Activated T-cell treated with anti-CD3 and anti-CD28 coated beads, Interleukin-2, amount 50 U/mL, for 1 hour (primary cell): ENCODE measurements at regions not wholly inside any gene's neighbourhood (a gene's known extent, or its start where the extent isn't known, plus 50 kb on each side); places are given as distances from the start of the nearest gene placed in this dataset.
"Not testable (repeated sequence)": the region's sequence is repeated elsewhere in the genome, so short reads cannot be mapped to it uniquely, and the experiment has no call there.

Experiments
- DNase-seq: peaks from one replicate; pipeline ENCODE4 v3.0.0-alpha.2; 2020

DNA sequence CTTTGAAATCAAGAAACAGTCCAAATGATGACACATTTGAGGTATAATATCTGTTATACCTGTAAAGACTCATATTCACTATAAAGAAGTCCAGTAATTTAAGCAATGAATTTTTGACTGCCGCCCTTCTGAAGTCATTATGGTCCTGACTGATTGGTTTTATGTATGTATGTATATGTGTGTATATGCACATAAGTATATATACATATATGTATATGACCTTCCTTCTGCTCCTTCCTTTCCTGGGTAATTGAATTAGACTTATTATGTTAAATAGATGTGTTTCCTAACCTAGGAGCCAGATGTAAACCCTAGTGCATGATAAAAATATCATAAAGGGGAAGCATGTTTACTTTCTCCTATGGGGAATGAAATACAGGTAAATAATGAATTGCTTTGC, 343.1 kb upstream of the BRINP1 start:
- DNase-seq, result no peak

DNA sequence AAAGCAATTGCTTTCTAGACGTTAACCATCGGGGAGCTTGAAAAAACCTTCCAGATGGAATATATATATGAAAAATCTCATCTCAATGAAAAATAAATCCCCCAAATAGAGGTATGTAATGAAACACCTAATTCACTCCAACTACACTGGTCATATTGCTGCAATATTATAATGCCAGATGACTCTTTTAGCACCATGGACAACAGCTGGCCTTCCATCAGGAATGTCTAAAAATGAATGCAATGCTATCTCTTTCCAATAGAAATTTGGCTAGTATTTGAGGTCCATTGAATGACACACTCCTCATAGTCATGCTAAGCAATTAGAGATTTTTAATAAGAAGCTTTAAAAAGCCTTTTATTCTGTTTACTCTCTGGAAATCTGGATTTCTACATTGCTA, 340.2 kb upstream of the BRINP1 start:
- no peak for DNase-seq

DNA sequence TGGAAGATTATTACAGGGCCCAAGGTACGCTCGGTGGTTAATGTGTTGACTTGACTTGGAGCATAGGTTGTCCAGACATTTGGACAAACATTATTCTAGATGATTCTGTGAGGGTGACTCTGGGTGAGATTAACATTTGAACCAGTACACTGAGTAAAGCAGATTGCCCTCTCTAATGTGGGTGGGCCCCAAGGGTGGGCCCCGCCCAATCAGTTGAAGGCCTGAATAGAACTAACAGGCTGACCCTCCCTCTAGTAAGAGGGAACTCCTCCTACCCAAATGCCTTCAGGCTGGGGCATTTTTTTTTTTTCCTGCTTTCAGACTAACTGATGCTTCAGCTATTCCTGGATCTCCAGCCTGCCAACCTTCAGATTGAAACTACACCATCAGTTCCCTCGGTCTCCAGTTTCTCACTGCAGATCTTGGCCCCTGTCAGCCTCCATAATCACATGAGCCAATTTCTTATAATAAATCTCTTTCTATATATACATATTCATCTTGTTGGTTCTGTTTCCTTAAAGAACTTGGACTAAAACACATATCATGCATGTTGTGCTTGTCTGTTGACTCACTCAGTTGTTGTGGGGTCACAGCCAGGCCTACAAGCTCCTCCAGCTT, 338.1 kb upstream of the BRINP1 start:
- no peak for DNase-seq

DNA sequence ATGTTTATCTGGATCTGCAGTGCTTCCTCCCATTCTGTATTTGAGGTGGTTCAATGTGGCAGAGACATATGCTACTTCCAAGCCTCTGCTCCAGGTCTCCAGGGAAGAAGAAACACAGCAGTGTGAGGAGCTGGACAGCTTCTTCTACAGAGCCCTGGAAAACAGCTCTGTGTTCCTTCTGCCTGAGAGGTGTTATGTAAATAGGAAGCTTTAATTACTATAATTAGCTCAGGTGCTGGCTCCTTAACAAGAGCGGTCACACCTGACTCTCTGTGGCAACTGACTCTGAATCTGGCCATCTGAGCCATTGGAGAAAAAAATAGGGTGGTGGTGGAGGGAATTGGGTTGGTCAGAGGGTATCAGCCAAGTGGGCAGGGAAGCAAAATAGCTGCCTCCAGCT, 332.4 kb upstream of the BRINP1 start:
- no peak for DNase-seq

DNA sequence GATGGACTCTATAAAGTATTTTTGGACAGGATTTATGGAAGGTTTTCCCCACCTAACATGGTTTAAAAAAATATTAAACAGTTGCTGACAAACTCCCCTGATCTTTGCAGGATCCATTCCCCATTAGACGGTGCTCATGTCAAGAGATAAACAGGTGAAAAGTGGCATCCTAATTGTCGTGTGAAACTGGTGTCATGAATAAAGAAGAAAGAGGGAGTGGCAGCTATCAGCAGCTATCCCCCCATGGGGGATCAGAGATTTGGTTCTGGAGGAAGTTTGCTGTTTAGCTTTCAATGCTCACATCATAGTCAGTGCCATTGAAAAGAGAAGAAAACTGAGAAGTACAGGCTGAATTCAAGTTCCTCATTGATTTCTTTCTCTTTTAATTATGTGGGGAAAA, 329.3 kb upstream of the BRINP1 start:
- DNase-seq, result no peak

DNA sequence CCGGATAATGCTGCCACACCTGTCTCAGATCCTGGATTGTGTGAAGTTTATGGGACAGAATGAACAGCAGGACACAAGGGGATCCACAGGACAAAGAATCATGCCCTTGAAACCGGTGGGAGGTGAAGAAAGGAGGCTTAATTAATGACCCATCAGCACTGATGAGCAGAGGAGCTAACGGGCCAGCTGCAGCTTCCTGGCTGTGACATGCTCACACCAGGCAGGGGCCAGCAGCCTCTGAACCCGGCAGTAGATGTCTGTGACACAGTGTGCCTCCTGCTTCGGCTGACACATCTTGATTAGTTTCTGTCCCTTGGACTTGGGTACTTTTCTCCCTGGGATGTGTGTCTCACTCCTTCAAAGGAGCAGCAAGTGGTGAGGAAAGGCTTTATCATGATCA, 328.8 kb upstream of the BRINP1 start:
- no peak for DNase-seq

DNA sequence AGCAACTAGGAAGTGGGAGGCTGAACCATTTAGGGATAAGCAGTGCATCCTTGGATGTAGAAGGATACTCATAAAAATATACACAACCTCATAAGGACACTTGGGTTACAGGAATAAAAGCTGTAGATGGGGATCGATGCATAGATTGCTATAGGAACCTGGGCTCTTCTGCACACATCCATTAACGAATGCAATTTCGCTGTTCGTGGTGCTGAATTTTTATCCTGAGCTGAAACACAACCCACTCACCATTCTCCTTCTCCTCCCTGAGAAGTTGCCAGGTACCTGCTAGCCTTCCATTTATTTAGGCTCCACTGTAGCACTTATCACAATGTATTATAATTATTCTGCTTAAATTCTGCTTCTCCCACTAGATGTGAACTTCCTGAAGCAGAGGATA, 320.6 kb upstream of the BRINP1 start:
- DNase-seq, result no peak

DNA sequence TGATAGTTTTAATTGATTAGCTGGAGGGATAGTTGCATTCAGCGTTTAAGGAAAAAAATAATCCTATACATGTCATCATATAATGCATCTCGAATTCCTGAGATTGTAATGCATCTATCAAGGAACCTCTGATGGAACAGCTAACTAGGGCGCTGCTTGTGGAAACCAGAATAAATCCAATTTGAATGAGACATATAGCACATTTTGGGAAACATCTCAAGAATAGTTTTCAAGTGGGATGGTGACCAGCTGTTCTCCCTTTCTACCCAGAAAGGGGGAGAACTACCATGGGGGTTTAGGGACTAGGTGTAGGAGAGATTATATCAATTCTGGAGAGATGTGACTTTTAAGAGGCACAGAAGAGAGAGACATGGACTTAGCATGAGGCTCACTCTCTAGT, 319.3 kb upstream of the BRINP1 start:
- DNase-seq, result no peak

DNA sequence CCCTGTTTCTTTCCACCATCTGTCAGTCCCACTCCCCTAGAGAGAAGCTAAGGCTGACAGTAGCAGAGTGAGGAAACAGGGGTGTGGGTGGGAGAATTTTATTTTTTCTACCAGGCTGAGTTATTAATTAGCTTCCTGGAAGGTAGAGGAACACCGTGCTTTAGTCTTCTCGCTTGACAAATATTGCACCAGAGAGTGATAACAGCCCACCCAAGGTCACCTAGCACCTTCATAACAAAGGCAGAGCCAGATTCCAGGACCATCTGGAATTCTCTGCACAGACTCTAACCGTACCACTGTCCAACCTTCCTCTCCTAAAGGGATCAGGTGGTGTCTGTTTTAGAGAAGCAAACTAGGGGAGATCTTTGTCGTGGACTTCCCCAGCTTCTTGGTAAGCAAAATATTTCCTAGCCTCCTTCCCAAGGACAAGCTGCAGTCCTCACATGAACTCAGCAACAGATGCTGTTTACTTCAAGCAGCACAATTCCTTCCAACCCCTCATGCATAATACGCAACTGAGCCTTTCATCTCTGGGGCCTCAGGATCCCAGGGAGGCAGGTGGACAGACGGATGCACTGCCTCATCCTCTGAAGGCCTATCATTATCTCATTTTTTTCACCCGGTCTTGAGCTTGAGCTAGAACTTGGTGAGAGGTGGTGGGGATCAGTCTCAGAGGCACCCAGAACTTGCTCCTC, 308.7 kb upstream of the BRINP1 start:
- no peak for DNase-seq

DNA sequence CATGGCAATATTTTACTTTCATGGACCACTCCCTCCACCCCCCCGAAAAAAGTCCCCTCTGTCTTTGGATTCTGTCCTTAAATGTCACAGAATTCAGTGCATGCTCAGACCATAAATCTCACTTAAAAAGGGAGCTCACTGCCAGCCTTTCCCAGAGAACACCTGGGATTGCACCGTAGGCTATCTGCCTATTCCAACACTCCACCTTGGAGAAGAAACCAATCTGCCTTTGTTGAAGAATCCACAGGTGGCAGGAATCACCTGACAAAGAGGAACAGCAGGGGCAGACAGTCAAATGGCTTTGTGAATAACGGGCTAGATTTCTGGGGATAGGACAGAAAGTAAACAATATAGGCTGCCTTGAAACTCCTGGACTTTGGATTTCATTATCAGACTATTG, 306.7 kb upstream of the BRINP1 start:
- DNase-seq, result no peak

DNA sequence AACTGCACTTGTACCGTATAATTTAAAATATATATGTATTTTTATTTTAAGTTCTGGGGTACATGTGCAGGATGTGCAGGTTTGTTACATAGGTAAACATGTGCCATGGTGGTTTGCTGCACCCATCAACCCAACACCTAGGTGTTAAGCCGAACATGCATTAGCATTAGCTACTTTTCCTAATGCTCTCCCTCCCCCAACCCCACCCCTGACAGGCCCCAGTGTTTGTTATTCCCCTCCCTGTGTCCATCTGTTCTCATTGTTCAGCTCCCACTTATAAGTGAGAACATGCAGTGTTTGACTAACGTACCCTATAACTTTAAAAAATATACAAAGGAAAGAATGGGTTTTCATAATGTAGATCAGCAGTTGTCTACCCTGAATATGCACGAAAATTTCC, 303.5 kb upstream of the BRINP1 start:
- DNase-seq, result not testable (repeated sequence)

DNA sequence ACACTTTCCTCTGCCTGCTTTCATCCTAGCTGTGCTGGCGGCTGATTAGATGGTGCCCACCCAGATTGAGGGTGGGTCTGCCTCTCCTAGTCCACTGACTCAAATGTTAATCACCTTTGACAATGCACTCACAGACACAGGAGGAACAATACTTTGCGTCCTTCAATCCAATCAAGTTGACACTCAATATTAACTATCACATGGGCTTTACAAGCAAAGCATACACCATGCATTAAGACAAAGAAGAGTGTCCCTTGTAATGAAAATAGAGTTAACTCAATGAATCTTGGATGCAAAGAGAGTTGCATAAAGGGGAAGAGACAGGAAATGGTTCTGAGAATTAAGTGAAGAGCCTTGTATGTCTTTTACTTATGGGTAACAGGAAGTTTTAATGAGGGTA, 298.7 kb upstream of the BRINP1 start:
- DNase-seq, result no peak

DNA sequence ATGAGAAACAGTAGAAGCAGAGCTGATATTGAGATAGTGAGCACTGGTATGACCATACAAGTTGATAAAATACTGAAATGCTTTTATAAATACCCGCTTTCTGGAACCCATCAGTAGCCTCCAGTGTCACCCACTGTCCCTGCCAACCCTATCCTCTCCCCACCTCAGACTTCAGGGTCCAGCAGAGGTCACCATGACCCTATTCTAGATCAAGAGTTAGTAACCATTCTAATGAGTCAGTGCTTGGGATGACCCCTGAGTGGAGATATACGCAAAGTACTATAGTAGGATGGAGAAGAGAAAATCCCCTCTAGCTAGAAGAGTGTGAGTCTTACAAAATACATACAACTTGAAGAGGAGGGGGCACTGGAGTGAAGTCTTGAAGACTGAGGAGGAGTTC, 297.9 kb upstream of the BRINP1 start:
- no peak for DNase-seq

DNA sequence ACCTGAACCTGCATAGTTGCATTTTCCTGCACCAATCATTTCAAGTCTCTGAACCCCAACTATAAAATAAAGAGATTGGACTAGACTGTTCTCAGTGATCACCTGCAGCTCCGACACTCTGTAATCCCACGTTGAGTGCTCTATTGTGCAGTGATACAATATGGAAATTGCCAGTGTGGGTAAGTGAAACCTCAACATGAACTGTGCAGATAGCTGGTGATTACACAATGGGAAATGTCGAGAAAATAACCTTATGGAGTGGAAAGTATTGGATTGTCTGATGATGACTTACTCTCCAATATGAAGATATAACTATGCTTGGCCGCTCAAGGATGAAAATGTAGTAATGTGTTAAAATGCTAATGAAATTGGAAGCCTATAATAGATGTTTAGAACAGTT, 293.1 kb upstream of the BRINP1 start:
- DNase-seq, result no peak

DNA sequence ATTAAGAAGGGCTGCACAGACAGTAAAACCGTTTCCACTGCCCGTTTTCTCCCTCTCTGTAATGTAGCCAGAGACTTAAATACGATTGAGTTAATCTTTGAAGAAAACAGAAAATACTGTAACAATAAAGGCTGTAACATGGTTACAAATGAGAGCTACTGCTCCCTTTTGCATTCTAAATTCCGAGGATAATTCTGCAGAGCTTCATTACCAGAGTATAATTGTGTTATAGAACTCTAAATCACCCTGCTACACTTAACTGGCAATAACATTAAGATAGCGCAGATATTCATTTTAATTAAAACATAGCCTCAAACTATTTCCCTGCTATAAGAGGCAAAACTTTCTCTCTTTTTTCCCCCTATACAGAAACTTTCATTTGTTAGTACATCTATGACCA, 283.7 kb upstream of the BRINP1 start:
- no peak for DNase-seq

DNA sequence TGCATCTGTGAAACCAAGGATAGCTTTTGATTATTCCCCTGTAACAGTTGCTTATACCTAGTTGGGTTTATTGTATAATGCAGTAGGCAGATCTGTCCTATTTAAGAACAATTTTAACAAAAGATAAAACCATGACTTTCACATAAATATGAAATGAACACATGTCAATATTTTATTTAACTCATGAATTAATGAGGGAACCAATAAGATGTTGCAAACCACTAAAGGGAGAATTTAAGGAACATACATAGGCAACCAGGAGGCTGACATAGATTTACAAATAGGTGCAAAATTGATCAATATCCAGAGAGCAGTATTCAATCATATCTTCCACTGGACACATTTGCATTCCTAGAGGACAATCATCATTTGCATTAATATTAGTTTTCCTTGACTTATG, 280.0 kb upstream of the BRINP1 start:
- DNase-seq, result no peak

DNA sequence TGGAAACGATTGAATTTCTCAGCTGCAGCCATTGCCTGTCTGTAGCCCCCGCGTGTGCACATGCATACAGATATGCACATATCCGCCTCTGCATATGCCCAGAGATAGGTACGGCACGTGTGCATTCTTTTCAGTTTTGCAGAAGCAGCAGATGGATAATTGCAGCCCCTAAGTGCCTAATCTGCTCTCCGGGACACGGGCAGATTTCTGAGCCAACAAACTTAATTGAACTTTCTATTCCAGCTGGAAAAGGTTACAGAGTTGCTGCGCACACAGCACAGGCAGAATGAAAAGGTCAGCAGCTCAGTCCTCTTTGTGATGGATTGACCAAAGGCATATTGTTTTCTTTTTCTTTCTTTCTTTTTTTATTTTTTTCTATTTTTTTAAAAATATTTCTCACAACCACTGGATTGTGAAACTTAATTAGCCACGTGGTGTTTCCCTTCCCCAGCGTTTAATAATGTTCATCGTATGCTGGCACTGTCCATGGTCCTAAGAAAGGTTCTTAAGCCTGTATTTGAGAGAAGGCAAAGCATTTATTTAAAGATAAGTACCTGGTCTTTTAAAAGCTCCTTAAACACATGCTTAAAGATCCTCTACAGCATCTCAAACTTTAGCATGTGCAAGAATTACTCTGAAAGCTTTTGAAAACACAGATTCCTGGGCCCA, 270.2 kb upstream of the BRINP1 start:
- no peak for DNase-seq

DNA sequence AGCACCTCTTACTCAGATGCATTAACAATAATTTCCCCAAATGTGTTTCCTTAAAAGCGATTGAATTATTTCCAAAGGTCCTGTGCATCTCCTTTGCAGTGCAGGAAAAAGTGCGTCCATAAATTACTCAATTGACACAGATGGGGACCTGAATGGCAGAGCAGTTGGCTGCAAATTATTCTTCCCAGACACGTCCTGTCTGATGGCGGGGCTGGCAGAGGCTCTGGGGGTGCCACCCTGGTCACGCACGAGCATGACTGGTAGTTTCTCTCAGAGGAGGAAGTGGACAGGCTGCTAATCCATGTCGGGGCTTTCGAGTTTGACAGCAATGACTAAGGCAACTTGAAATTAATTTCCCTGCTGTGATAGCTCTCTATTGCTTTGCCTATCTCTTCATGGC, 264.8 kb upstream of the BRINP1 start:
- DNase-seq, result no peak

DNA sequence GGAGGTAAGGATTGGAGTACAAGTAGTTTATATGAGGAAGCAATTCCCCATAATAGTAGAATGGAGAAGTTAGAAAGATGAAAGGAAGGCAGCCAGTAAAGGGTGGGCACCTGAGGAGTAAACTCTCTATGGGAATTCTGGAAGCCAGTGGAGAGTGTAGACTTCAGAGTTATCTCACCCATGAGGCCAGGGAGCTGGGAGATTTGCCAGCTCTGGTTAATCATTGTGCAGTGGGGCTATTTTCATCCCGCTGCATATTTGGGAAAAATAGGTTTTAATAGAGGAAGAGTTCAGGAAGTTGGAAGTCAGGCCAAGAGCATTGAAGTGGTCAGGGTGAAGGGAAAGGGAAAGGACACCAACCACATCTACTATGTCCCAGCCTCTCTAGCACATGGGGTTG, 242.3 kb upstream of the BRINP1 start:
- DNase-seq, result no peak

DNA sequence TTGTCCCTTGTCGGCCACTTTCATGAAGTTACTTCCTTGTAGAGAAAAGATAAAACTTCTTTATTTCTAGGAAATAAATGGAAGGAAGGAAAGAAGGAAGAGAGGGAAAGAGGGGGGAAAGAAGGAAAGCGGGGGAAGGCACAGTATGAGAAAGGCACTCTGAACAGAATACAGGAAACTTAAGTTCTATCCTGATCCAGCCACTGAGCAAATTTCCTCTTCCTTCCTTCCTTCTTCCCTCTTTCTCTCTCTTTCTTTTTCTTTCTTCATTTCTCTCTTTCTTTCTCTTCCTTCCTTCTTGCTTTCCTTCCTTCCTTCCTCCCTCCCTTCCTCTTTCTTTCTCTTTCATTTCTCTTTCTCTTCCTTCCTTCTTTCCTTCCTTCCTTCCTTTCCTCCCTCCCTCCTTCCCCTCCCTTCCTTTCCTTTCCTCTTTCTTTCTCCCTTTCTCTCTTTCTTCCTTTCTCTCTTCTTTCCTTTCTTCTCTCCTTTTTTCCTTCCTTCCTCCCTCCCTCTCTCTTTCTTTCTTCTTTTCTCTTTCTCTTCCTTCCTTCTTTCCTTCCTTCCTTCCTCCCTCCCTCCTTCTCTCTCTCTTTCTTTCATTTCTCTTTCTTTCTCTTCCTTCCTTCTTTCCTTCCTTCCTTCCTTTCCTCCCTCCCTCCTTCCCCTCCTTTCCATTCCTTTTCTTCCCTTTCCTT, 240.2 kb upstream of the BRINP1 start:
- no peak for DNase-seq

DNA sequence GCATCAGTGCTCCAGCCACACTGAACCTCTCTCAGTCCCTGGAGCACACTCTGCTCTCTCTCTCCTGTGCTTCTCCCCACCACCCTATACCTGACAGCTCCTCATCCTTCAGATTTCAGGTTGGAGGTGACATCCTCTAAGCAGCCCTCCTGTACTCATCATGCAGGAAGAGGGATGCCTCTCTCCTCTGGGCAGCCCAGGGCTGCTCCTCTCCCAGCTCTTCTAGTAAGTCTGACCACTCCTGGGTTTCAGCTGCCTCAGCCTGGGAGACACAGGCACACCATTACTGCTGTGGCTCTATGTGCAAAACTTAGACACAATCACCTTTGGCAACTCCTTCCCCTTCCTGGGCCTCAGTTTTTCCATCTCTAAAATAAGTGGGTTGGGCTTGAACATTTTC, 232.4 kb upstream of the BRINP1 start:
- no peak for DNase-seq

DNA sequence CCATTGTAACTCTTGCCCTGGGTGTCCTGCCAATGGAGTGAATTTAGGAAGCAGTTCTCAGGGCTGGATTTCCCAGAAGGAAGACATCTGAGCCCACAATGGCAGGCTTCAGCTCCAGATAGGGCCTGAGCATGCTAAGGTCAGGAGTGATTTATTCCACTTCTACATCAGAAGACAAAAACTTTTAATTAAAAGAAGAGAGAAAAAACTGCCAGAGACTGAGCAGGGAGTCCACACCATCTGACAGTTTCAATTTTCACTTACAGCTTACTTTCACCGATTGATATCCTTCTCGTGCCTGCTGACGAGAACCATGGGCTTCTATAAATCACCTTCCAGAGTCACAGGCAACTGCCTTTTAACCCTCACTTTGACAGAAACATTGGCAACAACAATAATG, 228.3 kb upstream of the BRINP1 start:
- DNase-seq, result no peak

DNA sequence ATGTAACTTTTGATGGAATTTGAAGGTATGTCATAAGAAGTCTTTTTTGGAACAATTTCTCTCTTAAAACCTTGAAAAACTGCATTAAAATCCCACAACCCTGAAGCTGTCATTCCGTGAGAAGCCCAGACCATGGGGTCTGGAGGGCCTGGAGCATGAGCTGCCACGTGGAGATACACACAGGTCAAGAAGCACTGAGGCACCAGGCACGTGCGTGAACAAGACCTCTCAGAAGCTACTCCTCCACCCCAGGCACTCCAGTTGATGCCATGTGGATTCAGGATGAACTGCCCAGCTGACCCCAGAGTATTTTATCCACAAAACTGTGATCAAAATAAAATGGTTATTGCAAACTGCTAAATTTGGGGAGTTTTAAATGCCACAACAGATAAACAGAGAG, 227.5 kb upstream of the BRINP1 start:
- DNase-seq, result no peak
